Occipital lobe (tissue), 1 donor: ENCODE measurements at regions not wholly inside any gene's neighbourhood (a gene's known extent, or its start where the extent isn't known, plus 50 kb on each side); places are given as distances from the start of the nearest gene placed in this dataset.
"Not testable (repeated sequence)": the region's sequence is repeated elsewhere in the genome, so short reads cannot be mapped to it uniquely, and the experiment has no call there.

ENCODE experiments used
- DNase-seq: peaks from one replicate; lab custom pipeline; 2025; lab: John Stamatoyannopoulos, UW

- DNase-seq: not testable (repeated sequence)
These were observed 84.9 kb upstream of the METTL9 start for GRCh38 chr16:21514474-21514840.

GRCh38 chr16:21516705-21517040 is 82.7 kb upstream of the METTL9 start:
- DNase-seq: not testable (repeated sequence)

- DNase-seq: not testable (repeated sequence)
These were observed 82.1 kb upstream of the METTL9 start for GRCh38 chr16:21517263-21517662.

GRCh38 chr16:21519361-21520133 is 79.8 kb upstream of the METTL9 start:
- not testable (repeated sequence) for DNase-seq

- peak; percentile 96 for DNase-seq
These were observed 79.0 kb upstream of the METTL9 start for GRCh38 chr16:21520134-21521047.

GRCh38 chr16:21521048-21521389 is 78.4 kb upstream of the METTL9 start:
- DNase-seq: not testable (repeated sequence)

- not testable (repeated sequence) for DNase-seq
These were observed 77.8 kb upstream of the METTL9 start for GRCh38 chr16:21521390-21522143.

GRCh38 chr16:21522846-21523245 is 76.5 kb upstream of the METTL9 start:
- DNase-seq: not testable (repeated sequence)

GRCh38 chr16:21523411-21524067 is 75.8 kb upstream of the METTL9 start:
- peak; percentile 78 for DNase-seq

- no peak for DNase-seq
These were observed 75.2 kb upstream of the METTL9 start for GRCh38 chr16:21524068-21524751.

- not testable (repeated sequence) for DNase-seq
These were observed 74.7 kb upstream of the METTL9 start for GRCh38 chr16:21524752-21525028.

- DNase-seq: not testable (repeated sequence)
These were observed 74.1 kb upstream of the METTL9 start for GRCh38 chr16:21525029-21525895.

- DNase-seq: not testable (repeated sequence)
These were observed 73.1 kb upstream of the METTL9 start for GRCh38 chr16:21525956-21526922.

- DNase-seq: no peak
These were observed 72.2 kb upstream of the METTL9 start for GRCh38 chr16:21526923-21527807.

- not testable (repeated sequence) for DNase-seq
These were observed 70.2 kb upstream of the METTL9 start for GRCh38 chr16:21529060-21529658.

GRCh38 chr16:21530729-21531383 is 68.5 kb upstream of the METTL9 start:
- not testable (repeated sequence) for DNase-seq

GRCh38 chr16:21532996-21533395 is 66.4 kb upstream of the METTL9 start:
- DNase-seq: not testable (repeated sequence)
